Esophagus muscularis mucosa (tissue), 4 donors: ENCODE measurements at regions not wholly inside any gene's neighbourhood (a gene's known extent, or its start where the extent isn't known, plus 50 kb on each side); places are given as distances from the start of the nearest gene placed in this dataset.

Source experiments
- DNase-seq: peaks from one replicate; pipeline ENCODE4 v3.0.0-alpha.2; 2017; ENCODE audit errors: extremely low spot score
- H3K27ac ChIP-seq, 4 donors: fragments of 200-600 bp; sonication (generic); replicated peaks in 1 of 4; 1 replicate in 3 of 4; 2 replicates in 1 of 4; pipeline ENCODE4 v1.5.1; 2016 to 2019; ENCODE audit warnings: mild to moderate bottlenecking in 1 of 4
- H3K27me3 ChIP-seq, 4 donors: fragments of 200-600 bp; sonication (generic); one replicate each; pipeline versions ENCODE4 v1.5.1 to v1.6.0; 2016 to 2019
- H3K36me3 ChIP-seq, 4 donors: fragments of 200-600 bp; sonication (generic); one replicate each; pipeline ENCODE4 v1.5.1; 2016 to 2019
- H3K4me1 ChIP-seq, 4 donors: fragments of 200-600 bp; sonication (generic); one replicate each; pipeline ENCODE4 v1.5.1; 2016 to 2019
- H3K4me3 ChIP-seq, 4 donors: fragments of 200-600 bp; sonication (generic); 1 replicate in 2 of 4; 2 replicates in 2 of 4; pipeline ENCODE4 v1.5.1; 2016 to 2019; ENCODE audit warnings: mild to moderate bottlenecking in 4 of 4, moderate library complexity in 1 of 4
- H3K9me3 ChIP-seq, 4 donors: fragments of 200-600 bp; sonication (generic); 1 replicate in 3 of 4; 2 replicates in 1 of 4; pipeline ENCODE4 v1.5.1; 2016 to 2019
- CTCF ChIP-seq, 3 experiments: fragments of 200-600 bp in 2 of 3; fragments of 450-650 bp in 1 of 3; sonication (generic) in 2 of 3; IDR thresholded peaks; one replicate each; pipeline ENCODE4 v1.5.1; 2017 to 2019; ENCODE audit warnings: antibody characterized with exemption in 3 of 3, mild to moderate bottlenecking in 2 of 3, moderate library complexity in 1 of 3
- EP300 ChIP-seq: sonication (generic); formaldehyde crosslinking; IDR thresholded peaks from one replicate; pipeline ENCODE4 v1.6.1; 2017; ENCODE audit warnings: antibody characterized with exemption
- POLR2A ChIP-seq: fragments of 450-650 bp; IDR thresholded peaks from one replicate; pipeline ENCODE4 v1.6.1; 2017; ENCODE audit warnings: antibody characterized with exemption, moderate library complexity, mild to moderate bottlenecking, low read depth
- POLR2AphosphoS5 ChIP-seq, 2 donors: sonication (generic); formaldehyde crosslinking; IDR thresholded peaks; one replicate each; pipeline ENCODE4 v1.6.1; 2017; ENCODE audit warnings: antibody characterized with exemption in 2 of 2
- WGBS: methylation state at CpG from one replicate; pipeline ENCODE4 v1.1.5; 2018; 5-methylcytosine and 5-hydroxymethylcytosine counted together
- intact Hi-C: fragments of 100-400 bp; cut with DNase I; formaldehyde crosslinking; loops from one replicate; pipeline ENCODE4 v1.15.1; 2023

GRCh38 chr21:35303085-35303484 is 254.0 kb upstream of the RUNX1 start:
- Histone ChIP-seq H3K9me3 (peaks cover 0 to 2% (median 0%) of the 10 kb centered on the region in 4 donors), H3K27ac (no peak overlapping the region), H3K4me1 (no peaks in the 10 kb centered on the region), H3K36me3 (no peaks in the 10 kb centered on the region), H3K27me3 (peaks cover 0 to 4% (median 0%) of the 10 kb centered on the region in 4 donors), H3K4me3 (no peak overlapping the region)
- no peak for DNase-seq
- TF ChIP-seq CTCF (IDR thresholded peaks at IDR 0.05): no peak
- TF ChIP-seq EP300: no peak
- TF ChIP-seq POLR2A: no peak
- TF ChIP-seq POLR2AphosphoS5 (IDR thresholded peaks at IDR 0.05): no peak
- intact Hi-C loops: no loop called here
- 33% methylated on average over 1 of the region's 1 CpG for WGBS

- DNase-seq: no peak
- no peaks in the 10 kb centered on the region for H3K9me3 ChIP-seq
- whole genome bisulfite sequencing: 70% methylated on average over 3 of the region's 3 CpGs
- H3K27ac ChIP-seq: no peak overlapping the region
- intact Hi-C loops: no loop called here
- H3K36me3 ChIP-seq: no peaks in the 10 kb centered on the region
- no peak overlapping the region for H3K4me3 ChIP-seq
- H3K4me1 ChIP-seq: no peaks in the 10 kb centered on the region
- peaks cover 0 to 4% (median 0%) of the 10 kb centered on the region in 4 donors for H3K27me3 ChIP-seq
- TF ChIP-seq POLR2AphosphoS5 (IDR thresholded peaks at IDR 0.05) (no peak), EP300 (no peak), CTCF (IDR thresholded peaks at IDR 0.05) (no peak), POLR2A (no peak)
Observed at GRCh38 chr21:35298757-35299156, 249.7 kb upstream of the RUNX1 start.

- DNase-seq: no peak
- 76% methylated on average over 4 of the region's 4 CpGs for WGBS
- H3K9me3 ChIP-seq: no peaks in the 10 kb centered on the region
- TF ChIP-seq POLR2AphosphoS5 (IDR thresholded peaks at IDR 0.05): no peak
- TF ChIP-seq EP300: no peak
- intact Hi-C loops: no loop called here
- no peak overlapping the region for H3K4me3 ChIP-seq
- peaks cover 0 to 4% (median 0%) of the 10 kb centered on the region in 4 donors for H3K27me3 ChIP-seq
- no peaks in the 10 kb centered on the region for H3K36me3 ChIP-seq
- H3K4me1 ChIP-seq: no peaks in the 10 kb centered on the region
- H3K27ac ChIP-seq: no peak overlapping the region
Observed at GRCh38 chr21:35297665-35298064, 248.6 kb upstream of the RUNX1 start.

- no peak for DNase-seq
- no peaks in the 10 kb centered on the region for H3K9me3 ChIP-seq
- TF ChIP-seq POLR2A (no peak), CTCF (IDR thresholded peaks at IDR 0.05) (no peak), POLR2AphosphoS5 (IDR thresholded peaks at IDR 0.05) (no peak), EP300 (no peak)
- intact Hi-C loops: no loop called here
- no peaks in the 10 kb centered on the region for H3K36me3 ChIP-seq
- H3K4me3 ChIP-seq: no peak overlapping the region
- H3K27me3 ChIP-seq: no peaks in the 10 kb centered on the region
- no peak overlapping the region for H3K27ac ChIP-seq
- H3K4me1 ChIP-seq: no peaks in the 10 kb centered on the region
- 70% methylated on average over 16 of the region's 16 CpGs for WGBS
Observed at GRCh38 chr21:35294231-35294898, 245.3 kb upstream of the RUNX1 start.

- no peak overlapping the region for H3K27ac ChIP-seq
- H3K36me3 ChIP-seq: no peaks in the 10 kb centered on the region
- H3K4me1 ChIP-seq: no peaks in the 10 kb centered on the region
- peaks cover 0 to 7% (median 4%) of the 10 kb centered on the region in 4 donors for H3K9me3 ChIP-seq
- no peak for DNase-seq
- H3K27me3 ChIP-seq: no peaks in the 10 kb centered on the region
- WGBS: 79% methylated on average over 3 of the region's 3 CpGs
- no peak for TF ChIP-seq POLR2AphosphoS5 (IDR thresholded peaks at IDR 0.05)
- no peak for TF ChIP-seq POLR2A
- TF ChIP-seq EP300: no peak
- no peak for TF ChIP-seq CTCF (IDR thresholded peaks at IDR 0.05)
- no peak overlapping the region for H3K4me3 ChIP-seq
- intact Hi-C loops: no loop called here
Observed at GRCh38 chr21:35291973-35292627, 243.0 kb upstream of the RUNX1 start.
